GM12878 (cell line): ENCODE measurements at regions not wholly inside any gene's neighbourhood (a gene's known extent, or its start where the extent isn't known, plus 50 kb on each side); places are given as distances from the start of the nearest gene placed in this dataset.

Source experiments
- ATAC-seq: fragments of 200-7000 bp; cut with Tn5 transposase; 3 replicates; pipeline ENCODE4 v1.9.1; 2020; ENCODE audit warnings: mild to moderate bottlenecking, moderate library complexity
- BruUV-seq: library from RNA; stranded (reverse); fragments of 400-500 nt; replicated peaks from 2 replicates; lab custom pipeline; 2021; lab: Mats Ljungman, UMichigan
- CTCF ChIA-PET: fragments of 300-600 bp; sonication (Branson Sonifier 250); formaldehyde crosslinking; extraction: SDS; loops from one replicate; lab custom pipeline; 2021; ENCODE audit warnings: inconsistent platforms; lab: Yijun Ruan, JAX
- POLR2A ChIA-PET: fragments of 350-600 bp; formaldehyde crosslinking; extraction: SDS; loops from one replicate; lab custom pipeline; 2021; ENCODE audit warnings: inconsistent platforms; lab: Charles Lee
- RAD21 ChIA-PET: fragments of 300-600 bp; sonication (Branson Sonifier 250); formaldehyde crosslinking; loops from one replicate; lab custom pipeline; 2023; ENCODE audit warnings: antibody characterized with exemption; ENCODE audit not compliant: unreplicated experiment; lab: Charles Lee
- SMC1A ChIA-PET: fragments of 300-600 bp; sonication (Branson Sonifier 250); formaldehyde crosslinking; loops from one replicate; lab custom pipeline; 2023; ENCODE audit not compliant: unreplicated experiment, uncharacterized antibody; lab: Charles Lee
- DNase-seq: peaks from one replicate; pipeline ENCODE4 v3.0.0-alpha.2; 2011; ENCODE audit warnings: low read depth, low spot score
- FAIRE-seq: peaks from 3 replicates; lab custom pipeline; 2011; peaks lifted over from hg19 to GRCh38; lab: Jason Lieb, UNC
- H2AFZ ChIP-seq: 2 replicates; pipeline ENCODE4 v1.6.0; 2011; ENCODE audit warnings: low read depth, low read length, control low read depth; ENCODE audit not compliant: control insufficient read depth
- H3K27ac ChIP-seq: 2 replicates; pipeline ENCODE4 v1.5.1; 2011; ENCODE audit warnings: control low read depth; ENCODE audit not compliant: control insufficient read depth, insufficient read depth
- H3K27me3 ChIP-seq, 2 experiments: replicated peaks in 1 of 2; 2 replicates each; pipeline versions ENCODE4 v1.6.0 to v1.6.1; 2011; ENCODE audit warnings: low read length in 1 of 2; ENCODE audit not compliant: control insufficient read depth in 2 of 2, insufficient read depth in 2 of 2
- H3K36me3 ChIP-seq, 2 experiments: 2 replicates each; pipeline ENCODE4 v1.5.1; 2011; ENCODE audit warnings: low read length in 1 of 2; ENCODE audit not compliant: control insufficient read depth in 2 of 2, insufficient read depth in 2 of 2
- H3K4me1 ChIP-seq: 2 replicates; pipeline ENCODE4 v1.6.1; 2011; ENCODE audit warnings: mild to moderate bottlenecking, low read length, moderate library complexity, mixed read lengths; ENCODE audit not compliant: control insufficient read depth, insufficient read depth
- H3K4me2 ChIP-seq: 2 replicates; pipeline ENCODE4 v1.6.0; 2011; ENCODE audit warnings: control low read depth; ENCODE audit not compliant: control insufficient read depth, insufficient read depth
- H3K4me3 ChIP-seq: fragments of 200-600 bp; sonication (generic); 2 replicates; pipeline ENCODE4 v1.5.1; 2016
- H3K79me2 ChIP-seq: 2 replicates; pipeline ENCODE4 v1.6.0; 2011; ENCODE audit warnings: low read length; ENCODE audit not compliant: control insufficient read depth, insufficient read depth
- H3K9ac ChIP-seq: 2 replicates; pipeline ENCODE4 v1.8.0; 2011; ENCODE audit warnings: low read length, control low read depth, mixed read lengths; ENCODE audit not compliant: control insufficient read depth, insufficient read depth
- H3K9me3 ChIP-seq: replicated peaks from 3 replicates; pipeline ENCODE4 v1.5.1; 2011; ENCODE audit warnings: mild to moderate bottlenecking, low read length; ENCODE audit not compliant: control insufficient read depth, insufficient read depth
- H4K20me1 ChIP-seq: 2 replicates; pipeline ENCODE4 v1.6.0; 2011; ENCODE audit not compliant: control insufficient read depth, insufficient read depth
- SMAD1 ChIP-seq: fragments of 450-650 bp; IDR thresholded peaks from 2 replicates; pipeline ENCODE4 v1.6.1; 2018; ENCODE audit warnings: mild to moderate bottlenecking, low read depth; ENCODE audit not compliant: partially characterized antibody
- WGBS: methylation state at CpG from one replicate; pipeline ENCODE4 v1.1.6; 2016; ENCODE audit warnings: low lambda C conversion rate; ENCODE audit not compliant: insufficient replicate concordance, insufficient coverage; ENCODE audit errors: missing lambda C conversion rate; 5-methylcytosine and 5-hydroxymethylcytosine counted together
- in situ Hi-C: fragments of 300-500 bp; cut with MboI; formaldehyde crosslinking; loops from 9 replicates; pipeline ENCODE4 v1.14.3; 2018; ENCODE audit warnings: mixed read lengths
- intact Hi-C: fragments of 100-400 bp; cut with micrococcal nuclease; formaldehyde crosslinking; loops from one replicate; pipeline ENCODE4 v1.14.2; 2022; ENCODE audit not compliant: unreplicated experiment
- TF ChIP-seq, protein P1 (sequence below): fragments of 450-650 bp; conservative IDR thresholded peaks from 2 replicates; pipeline ENCODE4 v1.6.1; 2017; ENCODE audit warnings: mild to moderate bottlenecking, moderate library complexity
- TF ChIP-seq, protein P2 (sequence below): fragments of 450-650 bp; IDR thresholded peaks from 2 replicates; pipeline ENCODE4 v1.6.1; 2017; ENCODE audit warnings: mild to moderate bottlenecking, low read depth, inconsistent platforms; ENCODE audit not compliant: poor library complexity, severe bottlenecking

DNA sequence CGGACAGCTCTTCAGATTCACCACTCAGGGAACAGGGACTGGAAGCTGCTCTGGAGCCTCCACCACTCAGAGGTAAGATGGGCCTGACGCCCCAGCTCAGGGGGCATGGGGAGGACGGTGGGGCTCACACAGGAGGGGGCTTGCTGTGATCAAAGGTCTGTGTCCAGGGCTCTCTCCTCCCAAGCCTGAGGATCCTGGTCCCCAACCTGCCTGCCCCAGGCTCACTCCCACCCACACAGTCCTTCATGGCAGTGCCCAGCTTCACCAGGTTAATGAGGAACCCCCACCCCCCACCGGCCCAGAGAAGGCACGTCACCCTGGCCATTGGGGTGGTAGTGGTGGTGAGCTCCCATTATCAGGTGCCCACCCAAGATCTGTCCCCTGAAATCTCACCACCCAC is 926.7 kb upstream of the ZNF722 start:
- WGBS = 15% methylated on average over 3 of the region's 5 CpGs
- intact Hi-C loops = no loop called here
- ChIA-PET RAD21 (no interaction called here), POLR2A (no interaction called here), CTCF (no interaction called here)
- Histone ChIP-seq H3K4me2 (no peak overlapping the region), H3K27ac (no peak overlapping the region), H4K20me1 (no peaks in the 10 kb centered on the region), H3K4me1 (no peaks in the 10 kb centered on the region), H3K4me3 (no peak overlapping the region), H3K9me3 (no peaks in the 10 kb centered on the region; the same call in 2 of the 3 replicates), H3K9ac (no peak overlapping the region)
- no TSS peak for BruUV-seq
- DNase-seq (no peak), FAIRE-seq (no peak)
- in situ Hi-C loops = no loop called here
- TF ChIP-seq, protein P1, sequence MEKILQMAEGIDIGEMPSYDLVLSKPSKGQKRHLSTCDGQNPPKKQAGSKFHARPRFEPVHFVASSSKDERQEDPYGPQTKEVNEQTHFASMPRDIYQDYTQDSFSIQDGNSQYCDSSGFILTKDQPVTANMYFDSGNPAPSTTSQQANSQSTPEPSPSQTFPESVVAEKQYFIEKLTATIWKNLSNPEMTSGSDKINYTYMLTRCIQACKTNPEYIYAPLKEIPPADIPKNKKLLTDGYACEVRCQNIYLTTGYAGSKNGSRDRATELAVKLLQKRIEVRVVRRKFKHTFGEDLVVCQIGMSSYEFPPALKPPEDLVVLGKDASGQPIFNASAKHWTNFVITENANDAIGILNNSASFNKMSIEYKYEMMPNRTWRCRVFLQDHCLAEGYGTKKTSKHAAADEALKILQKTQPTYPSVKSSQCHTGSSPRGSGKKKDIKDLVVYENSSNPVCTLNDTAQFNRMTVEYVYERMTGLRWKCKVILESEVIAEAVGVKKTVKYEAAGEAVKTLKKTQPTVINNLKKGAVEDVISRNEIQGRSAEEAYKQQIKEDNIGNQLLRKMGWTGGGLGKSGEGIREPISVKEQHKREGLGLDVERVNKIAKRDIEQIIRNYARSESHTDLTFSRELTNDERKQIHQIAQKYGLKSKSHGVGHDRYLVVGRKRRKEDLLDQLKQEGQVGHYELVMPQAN = no peak
- TF ChIP-seq, protein P2, sequence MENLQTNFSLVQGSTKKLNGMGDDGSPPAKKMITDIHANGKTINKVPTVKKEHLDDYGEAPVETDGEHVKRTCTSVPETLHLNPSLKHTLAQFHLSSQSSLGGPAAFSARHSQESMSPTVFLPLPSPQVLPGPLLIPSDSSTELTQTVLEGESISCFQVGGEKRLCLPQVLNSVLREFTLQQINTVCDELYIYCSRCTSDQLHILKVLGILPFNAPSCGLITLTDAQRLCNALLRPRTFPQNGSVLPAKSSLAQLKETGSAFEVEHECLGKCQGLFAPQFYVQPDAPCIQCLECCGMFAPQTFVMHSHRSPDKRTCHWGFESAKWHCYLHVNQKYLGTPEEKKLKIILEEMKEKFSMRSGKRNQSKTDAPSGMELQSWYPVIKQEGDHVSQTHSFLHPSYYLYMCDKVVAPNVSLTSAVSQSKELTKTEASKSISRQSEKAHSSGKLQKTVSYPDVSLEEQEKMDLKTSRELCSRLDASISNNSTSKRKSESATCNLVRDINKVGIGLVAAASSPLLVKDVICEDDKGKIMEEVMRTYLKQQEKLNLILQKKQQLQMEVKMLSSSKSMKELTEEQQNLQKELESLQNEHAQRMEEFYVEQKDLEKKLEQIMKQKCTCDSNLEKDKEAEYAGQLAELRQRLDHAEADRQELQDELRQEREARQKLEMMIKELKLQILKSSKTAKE = no peak
- TF ChIP-seq SMAD1 = no peak
- TF ChIP-seq, all 136 proteins: peak for 0
- H3K27me3 ChIP-seq = no peaks in the 10 kb centered on the region
- H3K79me2 ChIP-seq = no peaks in the 10 kb centered on the region
- H2AFZ ChIP-seq = no peak overlapping the region
- SMC1A ChIA-PET = no interaction called here
- ATAC-seq = no peak
- no peaks in the 10 kb centered on the region for H3K36me3 ChIP-seq
